ENCODE measurements at regions not wholly inside any gene's neighbourhood (a gene's known extent, or its start where the extent isn't known, plus 50 kb on each side); places are given as distances from the start of the nearest gene placed in this dataset.

GRCh38 chr12:34186492-34186891, 164.2 kb downstream of the ALG10 start:
- Histone ChIP-seq H3K9me3 (ENCODE audit: insufficient read depth, low read depth, low read length) (no peaks in the 10 kb centered on the region), H3K9me2 (replicated peaks; ENCODE audit: low read depth, low read length) (no peaks in the 10 kb centered on the region), H3K27me3 (ENCODE audit: insufficient read depth, low read length, poor library complexity, severe bottlenecking) (no peaks in the 10 kb centered on the region), H4K20me1 (ENCODE audit: insufficient read depth, low read length, poor library complexity, severe bottlenecking) (no peaks in the 10 kb centered on the region), H3K9ac (ENCODE audit: low read depth, low read length, poor library complexity, severe bottlenecking) (no peak overlapping the region), H3F3A (ENCODE audit: low read depth) (no peaks in the 10 kb centered on the region), H3K4me3 (ENCODE audit: low read length, poor library complexity, severe bottlenecking) (no peak overlapping the region), H3K79me2 (ENCODE audit: insufficient read depth, low read length) (no peaks in the 10 kb centered on the region), H2AFZ (ENCODE audit: low read length) (no peak overlapping the region), H3K36me3 (ENCODE audit: insufficient read depth, low read length) (no peaks in the 10 kb centered on the region), H3K4me2 (ENCODE audit: low read depth, low read length, poor library complexity, severe bottlenecking) (no peak overlapping the region), H3K4me1 (ENCODE audit: insufficient read depth, low read length, poor library complexity, severe bottlenecking) (no peaks in the 10 kb centered on the region)
- TF ChIP-seq EZH2phosphoT487 (IDR thresholded peaks at IDR 0.05; ENCODE audit: borderline replicate concordance), result no peak
- TF ChIP-seq CTCF (conservative IDR thresholded peaks at IDR 0.05; ENCODE audit: low read length), result no peak

GRCh38 chr12:34188974-34189373, 166.7 kb downstream of the ALG10 start:
- Histone ChIP-seq H3K79me2 (ENCODE audit: insufficient read depth, low read length) (no peaks in the 10 kb centered on the region), H3F3A (ENCODE audit: low read depth) (no peaks in the 10 kb centered on the region), H3K27me3 (ENCODE audit: insufficient read depth, low read length, poor library complexity, severe bottlenecking) (no peaks in the 10 kb centered on the region), H3K9me3 (ENCODE audit: insufficient read depth, low read depth, low read length) (no peaks in the 10 kb centered on the region), H3K9me2 (replicated peaks; ENCODE audit: low read depth, low read length) (no peaks in the 10 kb centered on the region), H2AFZ (ENCODE audit: low read length) (no peak overlapping the region), H3K9ac (ENCODE audit: low read depth, low read length, poor library complexity, severe bottlenecking) (no peak overlapping the region), H3K36me3 (ENCODE audit: insufficient read depth, low read length) (no peaks in the 10 kb centered on the region), H3K4me3 (ENCODE audit: low read length, poor library complexity, severe bottlenecking) (no peak overlapping the region), H3K4me1 (ENCODE audit: insufficient read depth, low read length, poor library complexity, severe bottlenecking) (no peaks in the 10 kb centered on the region), H3K4me2 (ENCODE audit: low read depth, low read length, poor library complexity, severe bottlenecking) (no peak overlapping the region), H4K20me1 (ENCODE audit: insufficient read depth, low read length, poor library complexity, severe bottlenecking) (no peaks in the 10 kb centered on the region)
- TF ChIP-seq EZH2phosphoT487 (IDR thresholded peaks at IDR 0.05; ENCODE audit: borderline replicate concordance) (no peak), CTCF (conservative IDR thresholded peaks at IDR 0.05; ENCODE audit: low read length) (no peak)

- H3K36me3 ChIP-seq (ENCODE audit: insufficient read depth, low read length), result no peaks in the 10 kb centered on the region
- H3K4me2 ChIP-seq (ENCODE audit: low read depth, low read length, poor library complexity, severe bottlenecking), result no peak overlapping the region
- no peaks in the 10 kb centered on the region for H3K9me2 ChIP-seq (replicated peaks; ENCODE audit: low read depth, low read length)
- H2AFZ ChIP-seq (ENCODE audit: low read length), result no peak overlapping the region
- no peaks in the 10 kb centered on the region for H3K79me2 ChIP-seq (ENCODE audit: insufficient read depth, low read length)
- no peak overlapping the region for H3K9ac ChIP-seq (ENCODE audit: low read depth, low read length, poor library complexity, severe bottlenecking)
- no peaks in the 10 kb centered on the region for H4K20me1 ChIP-seq (ENCODE audit: insufficient read depth, low read length, poor library complexity, severe bottlenecking)
- no peaks in the 10 kb centered on the region for H3K4me1 ChIP-seq (ENCODE audit: insufficient read depth, low read length, poor library complexity, severe bottlenecking)
- no peak overlapping the region for H3K4me3 ChIP-seq (ENCODE audit: low read length, poor library complexity, severe bottlenecking)
- H3K9me3 ChIP-seq (ENCODE audit: insufficient read depth, low read depth, low read length), result no peaks in the 10 kb centered on the region
- H3K27me3 ChIP-seq (ENCODE audit: insufficient read depth, low read length, poor library complexity, severe bottlenecking), result no peaks in the 10 kb centered on the region
- TF ChIP-seq CTCF (conservative IDR thresholded peaks at IDR 0.05; ENCODE audit: low read length) (no peak), EZH2phosphoT487 (IDR thresholded peaks at IDR 0.05; ENCODE audit: borderline replicate concordance) (no peak)
- no peaks in the 10 kb centered on the region for H3F3A ChIP-seq (ENCODE audit: low read depth)
Observed at GRCh38 chr12:34190054-34190453, 167.8 kb downstream of the ALG10 start.

All from Loucy (cell line).